Peyer's patch (tissue), 4 donors: ENCODE measurements at regions not wholly inside any gene's neighbourhood (a gene's known extent, or its start where the extent isn't known, plus 50 kb on each side); places are given as distances from the start of the nearest gene placed in this dataset.

Experiments used
- DNase-seq, 3 donors: peaks; one replicate each; pipeline ENCODE4 v3.0.0-alpha.2; 2017 to 2019
- H3K27ac ChIP-seq, 4 donors: fragments of 200-600 bp; sonication (generic); one replicate each; pipeline ENCODE4 v1.5.1; 2016 to 2019
- H3K27me3 ChIP-seq, 2 donors: fragments of 200-600 bp; sonication (generic); one replicate each; pipeline ENCODE4 v1.5.1; 2019
- H3K36me3 ChIP-seq, 3 donors: fragments of 200-600 bp; sonication (generic); one replicate each; pipeline ENCODE4 v1.5.1; 2016 to 2019
- H3K4me1 ChIP-seq, 4 donors: fragments of 200-600 bp; sonication (generic); one replicate each; pipeline ENCODE4 v1.5.1; 2016 to 2019
- H3K4me3 ChIP-seq, 4 donors: fragments of 200-600 bp; sonication (generic); 1 replicate in 3 of 4; 2 replicates in 1 of 4; pipeline ENCODE4 v1.5.1; 2016 to 2019; ENCODE audit warnings: mild to moderate bottlenecking in 1 of 4
- H3K9me3 ChIP-seq, 4 donors: fragments of 200-600 bp; sonication (generic); one replicate each; pipeline ENCODE4 v1.5.1; 2016 to 2019; ENCODE audit warnings: mild to moderate bottlenecking in 1 of 4
- POLR2A ChIP-seq, 2 donors: fragments of 450-650 bp; IDR thresholded peaks; one replicate each; pipeline ENCODE4 v1.5.1; 2017; ENCODE audit warnings: antibody characterized with exemption in 2 of 2, mild to moderate bottlenecking in 2 of 2, moderate library complexity in 2 of 2
- TF ChIP-seq, protein P1 (sequence below), 6 experiments: fragments of 450-650 bp in 4 of 6; fragments of 200-600 bp in 2 of 6; sonication (generic) in 1 of 6; IDR thresholded peaks; one replicate each; pipeline ENCODE4 v1.5.1; 2017 to 2019; ENCODE audit warnings: antibody characterized with exemption in 6 of 6, mild to moderate bottlenecking in 3 of 6, moderate library complexity in 1 of 6

DNA sequence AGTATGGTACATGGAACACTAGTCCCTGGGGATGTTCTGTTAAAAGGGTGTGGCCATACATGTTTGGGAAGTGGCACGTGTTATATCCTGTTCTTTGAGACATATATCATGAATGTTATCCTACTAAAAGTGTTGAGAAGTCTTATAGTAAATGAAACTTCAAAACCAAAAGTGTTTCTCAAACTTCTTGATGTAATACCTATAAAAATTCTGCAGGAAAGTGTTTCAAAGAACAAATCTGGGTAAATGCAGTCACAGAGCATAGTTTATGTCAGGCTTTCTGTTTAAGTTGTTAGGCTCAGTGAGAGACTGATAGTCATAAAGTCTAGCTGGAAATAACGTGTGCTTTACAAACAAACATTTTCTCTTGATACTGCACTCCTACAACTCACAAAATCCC, 273.7 kb downstream of the KIF20B start:
- Histone ChIP-seq H3K36me3 (no peaks in the 10 kb centered on the region), H3K9me3 (no peaks in the 10 kb centered on the region), H3K4me3 (no peak overlapping the region), H3K4me1 (no peaks in the 10 kb centered on the region), H3K27ac (no peak overlapping the region), H3K27me3 (no peaks in the 10 kb centered on the region)
- no peak for DNase-seq
- no peak for TF ChIP-seq POLR2A (IDR thresholded peaks at IDR 0.05)
- TF ChIP-seq, protein P1, sequence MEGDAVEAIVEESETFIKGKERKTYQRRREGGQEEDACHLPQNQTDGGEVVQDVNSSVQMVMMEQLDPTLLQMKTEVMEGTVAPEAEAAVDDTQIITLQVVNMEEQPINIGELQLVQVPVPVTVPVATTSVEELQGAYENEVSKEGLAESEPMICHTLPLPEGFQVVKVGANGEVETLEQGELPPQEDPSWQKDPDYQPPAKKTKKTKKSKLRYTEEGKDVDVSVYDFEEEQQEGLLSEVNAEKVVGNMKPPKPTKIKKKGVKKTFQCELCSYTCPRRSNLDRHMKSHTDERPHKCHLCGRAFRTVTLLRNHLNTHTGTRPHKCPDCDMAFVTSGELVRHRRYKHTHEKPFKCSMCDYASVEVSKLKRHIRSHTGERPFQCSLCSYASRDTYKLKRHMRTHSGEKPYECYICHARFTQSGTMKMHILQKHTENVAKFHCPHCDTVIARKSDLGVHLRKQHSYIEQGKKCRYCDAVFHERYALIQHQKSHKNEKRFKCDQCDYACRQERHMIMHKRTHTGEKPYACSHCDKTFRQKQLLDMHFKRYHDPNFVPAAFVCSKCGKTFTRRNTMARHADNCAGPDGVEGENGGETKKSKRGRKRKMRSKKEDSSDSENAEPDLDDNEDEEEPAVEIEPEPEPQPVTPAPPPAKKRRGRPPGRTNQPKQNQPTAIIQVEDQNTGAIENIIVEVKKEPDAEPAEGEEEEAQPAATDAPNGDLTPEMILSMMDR (IDR thresholded peaks at IDR 0.05): no peak

DNA sequence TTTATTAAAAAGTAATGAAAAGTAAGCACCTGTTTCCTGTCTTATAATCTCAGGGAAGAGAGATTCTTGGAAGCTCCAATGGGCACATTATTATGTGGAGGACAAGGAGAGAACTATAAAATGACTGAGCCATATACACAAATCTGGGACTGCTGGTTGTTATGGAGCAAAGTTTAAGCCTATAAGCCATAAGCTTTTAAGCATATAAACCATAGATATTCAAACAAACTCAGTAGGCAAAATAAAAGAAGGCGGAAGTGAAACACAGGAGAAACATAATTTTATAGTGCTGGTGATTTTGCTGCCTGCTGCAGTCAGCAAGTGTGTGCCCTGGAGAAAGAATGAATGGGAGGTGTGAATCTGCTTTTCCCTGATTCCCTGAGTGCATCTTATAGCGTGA, 274.4 kb downstream of the KIF20B start:
- no peak for DNase-seq
- H3K27me3 ChIP-seq: no peaks in the 10 kb centered on the region
- no peaks in the 10 kb centered on the region for H3K4me1 ChIP-seq
- H3K27ac ChIP-seq: no peak overlapping the region
- H3K36me3 ChIP-seq: no peaks in the 10 kb centered on the region
- TF ChIP-seq, protein P1 (IDR thresholded peaks at IDR 0.05): no peak
- no peak for TF ChIP-seq POLR2A (IDR thresholded peaks at IDR 0.05)
- no peak overlapping the region for H3K4me3 ChIP-seq
- no peaks in the 10 kb centered on the region for H3K9me3 ChIP-seq

DNA sequence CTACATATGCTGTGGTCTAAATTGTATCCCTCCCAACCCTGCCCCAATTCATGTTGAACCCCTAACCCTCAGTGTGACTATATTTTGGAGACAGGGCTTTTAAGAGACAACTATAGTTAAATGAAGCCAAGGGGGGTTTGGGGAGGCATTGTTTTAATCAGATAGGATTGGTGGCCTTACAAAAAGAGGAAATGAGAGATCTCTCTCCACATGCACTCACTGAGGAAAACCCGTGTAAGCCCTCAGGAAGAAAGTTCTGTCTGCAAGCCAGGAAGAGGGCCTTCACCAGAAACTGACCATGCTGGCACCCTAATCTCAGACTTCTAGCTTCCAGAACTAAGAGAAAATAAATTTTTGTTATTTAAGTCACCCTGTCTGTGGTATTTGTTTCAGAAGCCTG, 276.7 kb downstream of the KIF20B start:
- no peak for TF ChIP-seq POLR2A (IDR thresholded peaks at IDR 0.05)
- TF ChIP-seq, protein P1 (IDR thresholded peaks at IDR 0.05): no peak
- no peaks in the 10 kb centered on the region for H3K9me3 ChIP-seq
- H3K4me3 ChIP-seq: no peak overlapping the region
- no peak overlapping the region for H3K27ac ChIP-seq
- no peaks in the 10 kb centered on the region for H3K36me3 ChIP-seq
- no peak for DNase-seq
- no peaks in the 10 kb centered on the region for H3K27me3 ChIP-seq
- no peaks in the 10 kb centered on the region for H3K4me1 ChIP-seq

DNA sequence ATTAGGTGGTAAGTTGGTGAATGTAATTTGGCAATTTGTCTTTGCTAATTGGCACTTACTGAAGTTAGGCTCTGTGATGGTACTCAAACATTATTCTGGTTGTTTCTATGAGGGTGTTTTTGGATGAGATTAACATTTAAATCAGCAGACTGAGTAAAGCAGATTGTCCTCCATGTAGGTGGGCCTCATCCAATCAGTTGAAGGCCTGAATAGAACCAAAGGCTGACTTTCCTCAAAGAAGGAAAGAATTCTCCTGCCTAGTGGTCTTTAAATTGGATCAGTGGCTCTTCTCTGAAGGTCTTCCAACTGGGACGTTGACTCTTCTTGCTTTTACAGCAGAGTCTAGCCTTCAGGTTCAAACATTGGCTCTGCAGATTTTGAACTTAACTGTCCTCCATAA, 278.3 kb downstream of the KIF20B start:
- TF ChIP-seq, protein P1 (IDR thresholded peaks at IDR 0.05): no peak
- TF ChIP-seq POLR2A (IDR thresholded peaks at IDR 0.05): no peak
- Histone ChIP-seq H3K36me3 (no peaks in the 10 kb centered on the region), H3K4me3 (no peak overlapping the region), H3K4me1 (no peaks in the 10 kb centered on the region), H3K27me3 (no peaks in the 10 kb centered on the region), H3K9me3 (no peaks in the 10 kb centered on the region), H3K27ac (no peak overlapping the region)
- DNase-seq: no peak

DNA sequence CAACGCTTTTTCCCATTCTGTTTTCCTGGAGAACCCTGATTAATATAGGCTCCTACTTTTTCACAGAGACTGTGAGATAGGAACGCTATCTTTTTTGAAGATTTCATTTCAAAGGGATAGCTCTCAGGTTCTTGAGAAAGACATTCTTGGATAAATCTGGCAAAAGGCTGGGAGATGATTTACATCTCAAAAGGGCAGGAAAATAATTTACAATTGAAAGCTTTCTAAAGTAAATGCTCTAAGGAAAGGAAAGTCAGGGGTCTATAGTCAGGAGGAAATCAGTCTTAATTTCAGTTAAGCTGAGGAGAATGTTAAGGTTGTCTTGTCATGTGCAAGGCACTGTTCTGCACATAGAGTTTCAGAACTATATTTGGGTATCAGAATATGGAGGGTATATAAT, 278.8 kb downstream of the KIF20B start:
- H3K36me3 ChIP-seq: no peaks in the 10 kb centered on the region
- no peak for DNase-seq
- H3K27me3 ChIP-seq: no peaks in the 10 kb centered on the region
- H3K27ac ChIP-seq: no peak overlapping the region
- no peaks in the 10 kb centered on the region for H3K4me1 ChIP-seq
- TF ChIP-seq POLR2A (IDR thresholded peaks at IDR 0.05): no peak
- TF ChIP-seq, protein P1 (IDR thresholded peaks at IDR 0.05): no peak
- H3K4me3 ChIP-seq: no peak overlapping the region
- H3K9me3 ChIP-seq: no peaks in the 10 kb centered on the region

DNA sequence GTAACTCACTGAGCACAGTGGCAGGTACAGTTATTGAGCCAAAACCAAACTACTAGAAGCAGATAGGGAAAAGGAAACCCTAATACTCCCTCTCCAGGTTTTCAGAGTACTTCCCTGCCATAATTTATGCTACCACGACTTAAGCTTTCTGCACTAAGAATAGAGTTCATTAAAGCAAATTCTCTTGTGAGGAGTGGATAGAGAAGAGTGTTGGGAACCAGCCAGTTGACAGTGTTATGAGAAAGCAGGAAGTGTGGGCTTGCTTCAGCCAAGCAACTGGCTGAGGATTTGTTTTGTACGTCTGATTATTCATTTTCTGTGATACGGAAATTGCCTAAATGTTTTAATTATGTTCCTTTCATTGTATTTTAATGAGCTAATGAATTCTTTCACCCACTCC, 280.5 kb downstream of the KIF20B start:
- no peak overlapping the region for H3K27ac ChIP-seq
- H3K9me3 ChIP-seq: no peaks in the 10 kb centered on the region
- TF ChIP-seq POLR2A (IDR thresholded peaks at IDR 0.05): no peak
- TF ChIP-seq, protein P1 (IDR thresholded peaks at IDR 0.05): no peak
- H3K4me1 ChIP-seq: no peaks in the 10 kb centered on the region
- H3K27me3 ChIP-seq: no peaks in the 10 kb centered on the region
- no peak for DNase-seq
- H3K4me3 ChIP-seq: no peak overlapping the region
- H3K36me3 ChIP-seq: no peaks in the 10 kb centered on the region
